Pulmonary artery endothelial cell (primary cell): ENCODE measurements at regions not wholly inside any gene's neighbourhood (a gene's known extent, or its start where the extent isn't known, plus 50 kb on each side); places are given as distances from the start of the nearest gene placed in this dataset.

Experiments
- DNase-seq: peaks from one replicate; pipeline ENCODE4 v3.0.0-alpha.2; 2011; ENCODE audit warnings: low read depth, low spot score

DNA sequence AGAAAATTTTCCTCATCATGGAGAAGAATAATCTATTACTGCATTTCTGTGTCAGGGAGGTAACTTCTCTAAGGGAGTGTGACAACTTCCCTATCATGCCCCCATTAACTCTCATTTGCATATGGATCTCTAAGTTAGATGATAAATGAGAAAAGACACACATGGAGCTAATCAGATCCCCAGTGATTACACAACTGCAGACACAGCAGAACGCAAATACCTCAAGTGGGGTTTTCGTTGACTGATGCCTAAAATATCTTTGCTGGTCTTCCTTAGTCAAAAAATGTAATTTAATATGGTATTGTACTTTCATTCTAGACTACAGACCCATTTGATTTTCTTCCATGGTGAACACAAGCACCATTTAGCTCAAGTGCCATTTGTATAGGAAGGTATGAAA, 630.5 kb downstream of the TBL1XR1 start:
- no peak for DNase-seq

DNA sequence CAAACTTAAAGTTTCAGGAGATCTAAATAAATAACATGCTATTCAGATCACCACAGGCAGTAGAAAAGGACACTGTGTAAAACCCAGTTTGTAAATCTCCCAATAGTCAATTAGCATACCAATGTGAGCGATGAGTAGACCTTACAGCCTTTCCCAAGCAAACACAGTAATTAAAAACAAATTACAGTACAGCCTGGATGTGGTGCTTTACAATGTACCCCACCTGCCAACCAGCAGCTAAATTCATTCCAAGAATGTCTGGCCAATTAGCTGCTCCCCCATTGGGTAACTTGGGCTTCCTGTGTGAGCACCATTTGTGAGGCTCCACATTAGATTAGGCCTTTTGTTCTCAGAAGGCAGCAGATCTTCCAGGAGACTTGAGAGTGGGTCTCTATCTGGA, 635.0 kb downstream of the TBL1XR1 start:
- DNase-seq: no peak

DNA sequence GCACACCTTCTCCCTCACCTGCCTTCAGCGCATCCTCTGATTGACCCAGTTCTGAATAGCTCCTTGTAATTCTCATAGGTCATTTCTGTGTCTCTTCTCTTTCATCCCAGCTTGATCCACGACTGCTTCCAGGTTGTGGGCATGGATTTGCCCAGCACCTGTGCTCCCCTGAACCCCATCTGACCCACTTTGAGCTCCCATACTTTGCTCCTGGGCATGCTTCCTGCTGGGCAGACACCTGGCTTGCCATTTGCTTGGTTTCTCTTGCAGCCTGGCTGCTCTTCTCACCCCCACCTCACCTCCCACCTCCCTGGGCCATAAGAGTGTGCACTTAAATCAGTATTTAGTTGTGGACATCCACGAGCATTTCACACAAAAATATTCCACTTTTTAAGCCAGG, 635.5 kb downstream of the TBL1XR1 start:
- no peak for DNase-seq

- DNase-seq: no peak
Observed at GRCh38 chr3:176554791-176555654, 642.3 kb downstream of the TBL1XR1 start.

GRCh38 chr3:176554264-176554663, 643.0 kb downstream of the TBL1XR1 start:
- no peak for DNase-seq

GRCh38 chr3:176526942-176527341, 670.3 kb downstream of the TBL1XR1 start:
- no peak for DNase-seq

- DNase-seq: no peak
Observed at GRCh38 chr3:176526225-176526624, 671.1 kb downstream of the TBL1XR1 start.

DNA sequence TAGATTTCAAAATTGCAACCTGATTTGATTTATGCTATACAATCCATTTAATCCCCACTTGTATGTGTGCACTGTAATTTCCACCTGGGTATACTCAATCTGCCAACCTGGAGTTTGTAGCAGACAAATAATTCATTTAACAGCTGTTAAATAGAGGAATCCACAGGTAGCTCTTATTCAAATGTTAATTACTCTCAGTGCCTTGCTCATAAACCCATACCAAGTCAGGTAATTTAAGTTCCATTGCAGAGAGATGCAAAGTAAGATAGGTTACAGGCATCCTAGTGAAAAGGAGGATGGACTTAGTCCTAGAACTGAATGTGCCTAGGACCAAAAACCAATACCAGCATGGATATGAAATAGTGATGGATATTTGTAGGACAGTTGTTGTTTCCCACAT, 674.2 kb downstream of the TBL1XR1 start:
- DNase-seq: no peak

DNA sequence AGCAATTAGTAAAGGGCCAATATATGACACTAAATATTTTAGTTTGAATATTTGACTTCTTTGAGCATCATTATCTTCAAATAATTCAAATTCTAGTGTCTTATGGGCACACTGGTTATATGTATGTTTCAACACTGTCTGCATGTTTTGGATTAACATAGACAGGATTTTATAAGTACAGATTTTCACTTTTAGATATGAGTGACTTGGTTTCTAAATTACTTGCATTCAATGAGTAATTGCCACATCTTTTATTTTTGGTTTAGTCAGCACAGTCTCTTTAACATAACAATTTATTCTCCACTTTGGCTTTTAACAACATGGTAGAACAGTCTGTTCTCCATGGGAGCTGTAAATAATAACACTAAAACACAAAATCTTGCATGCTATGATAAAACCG, 674.8 kb downstream of the TBL1XR1 start:
- no peak for DNase-seq

DNA sequence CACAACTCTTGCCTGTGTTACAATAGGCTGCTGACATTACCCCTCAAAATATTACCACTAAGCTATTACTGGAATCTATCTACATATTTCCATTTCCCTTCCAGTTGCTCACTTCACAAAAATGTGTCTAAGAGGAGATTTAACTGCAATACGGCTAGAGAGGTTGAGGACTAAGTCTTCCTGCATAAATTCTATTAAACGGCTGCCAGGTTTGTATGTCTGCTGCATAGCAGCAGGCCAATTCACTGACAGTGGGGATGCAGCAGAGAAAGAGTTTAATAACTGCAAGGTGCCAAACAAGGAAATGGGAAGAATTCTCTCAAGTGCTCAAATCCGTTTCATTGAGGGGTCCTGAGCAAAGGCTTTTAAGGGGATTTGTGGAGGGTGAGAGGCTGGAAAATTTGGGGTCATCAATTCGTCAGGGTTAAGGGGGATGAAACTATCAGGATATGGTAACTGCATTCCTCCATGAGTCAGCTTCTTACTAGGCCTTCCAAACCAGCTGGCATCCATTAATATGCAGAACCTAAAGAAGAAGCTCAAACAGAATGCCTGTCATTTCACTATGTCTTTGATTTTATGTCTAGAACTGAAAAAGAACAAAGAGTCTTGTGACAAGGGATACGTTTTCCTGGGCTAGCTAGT, 675.6 kb downstream of the TBL1XR1 start:
- DNase-seq: no peak

DNA sequence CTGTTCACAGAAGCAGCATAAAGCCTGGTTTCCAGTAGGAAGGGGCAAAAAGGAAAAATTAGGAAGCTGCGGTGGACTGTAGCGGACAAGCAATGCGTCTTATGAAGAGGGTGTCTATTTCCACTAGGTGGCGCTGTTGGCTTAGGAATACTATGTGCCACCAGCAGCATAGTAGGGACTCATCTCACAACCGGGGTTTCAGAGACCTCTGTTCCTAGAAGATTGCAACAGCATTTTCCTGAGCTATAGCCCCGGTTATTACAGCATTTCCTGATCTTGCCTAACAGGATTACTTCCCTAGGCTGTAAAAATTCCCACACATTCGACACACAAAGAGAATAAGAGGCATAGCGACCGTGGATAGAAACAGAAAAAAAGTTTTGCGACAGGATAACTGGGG, 683.0 kb downstream of the TBL1XR1 start:
- DNase-seq: peak; percentile 26

- DNase-seq: no peak
Observed at GRCh38 chr3:176513604-176514003, 683.7 kb downstream of the TBL1XR1 start.

DNA sequence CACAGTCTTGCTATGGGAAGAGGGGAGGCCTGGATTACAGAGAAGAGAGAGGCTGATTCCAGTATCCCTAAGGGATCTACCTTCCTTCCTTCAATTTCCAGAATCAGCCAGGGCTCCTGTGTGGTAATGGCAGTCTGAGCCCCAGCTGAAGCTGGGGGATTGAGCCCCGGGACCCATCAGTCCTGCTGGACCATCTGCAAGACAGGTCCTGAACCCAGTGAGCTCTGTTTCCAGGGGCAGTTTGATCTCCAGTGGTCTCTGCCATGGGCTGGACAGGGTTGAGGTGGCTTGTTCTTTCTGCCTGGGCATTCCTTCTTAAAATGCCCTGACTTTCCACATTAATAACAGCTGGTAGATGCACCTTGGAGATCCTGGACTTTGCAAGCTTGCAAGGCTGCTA, 685.2 kb downstream of the TBL1XR1 start:
- DNase-seq: no peak

GRCh38 chr3:176510097-176510496, 687.2 kb downstream of the TBL1XR1 start:
- no peak for DNase-seq

DNA sequence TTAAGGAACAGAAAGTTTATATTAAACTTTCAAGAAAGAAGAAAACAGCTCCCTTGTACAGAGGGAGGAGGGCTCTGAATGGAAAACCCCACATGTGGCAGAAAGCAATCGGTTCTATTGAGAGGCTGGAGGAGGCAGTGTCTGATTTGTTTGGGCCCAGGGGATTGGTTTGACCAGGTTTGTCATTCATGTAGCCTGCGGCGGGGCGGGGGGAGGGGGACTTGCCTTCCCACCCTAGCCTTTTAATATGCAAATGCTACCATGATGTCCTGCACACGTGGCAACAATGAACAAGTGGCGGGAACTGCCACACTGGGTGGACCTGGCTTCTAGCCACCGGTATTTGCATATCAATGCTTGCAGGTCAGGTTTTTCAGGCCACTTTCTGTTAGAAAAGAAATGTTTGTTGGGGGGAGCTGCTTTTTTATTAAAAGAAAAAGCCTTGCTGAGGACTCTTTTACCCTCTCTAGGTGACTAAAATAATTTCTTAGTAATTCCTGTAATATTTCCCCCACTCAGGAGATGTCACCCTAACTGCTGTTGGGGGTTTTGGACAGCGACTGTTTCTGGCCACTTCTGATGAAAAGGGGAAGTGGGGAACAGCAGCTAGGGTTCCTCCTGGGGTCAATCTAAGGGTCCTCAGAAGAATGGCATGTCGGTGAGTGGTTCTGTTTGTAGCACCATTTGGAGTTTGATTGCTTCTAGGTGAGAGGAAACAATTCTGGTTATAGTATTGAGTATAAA, 691.2 kb downstream of the TBL1XR1 start:
- no peak for DNase-seq

DNA sequence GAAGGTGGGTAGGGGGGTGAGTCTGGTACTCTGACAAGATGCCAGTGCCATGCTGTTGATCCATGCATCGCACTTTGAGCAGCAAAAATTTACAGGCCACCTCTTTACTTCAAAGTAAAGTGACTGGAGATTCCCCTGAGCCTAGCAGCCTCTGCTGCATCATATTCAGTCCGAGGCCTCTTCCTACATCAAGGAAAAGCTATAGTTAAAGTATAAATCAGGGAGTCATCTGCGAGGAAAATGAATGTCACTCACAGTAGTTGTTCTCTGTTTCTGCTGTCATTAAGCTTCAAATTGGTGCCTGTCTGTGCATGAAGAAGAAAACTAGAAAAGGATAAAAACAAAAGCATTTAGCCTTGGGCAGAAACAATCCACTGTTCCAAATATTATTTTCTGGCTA, 706.2 kb downstream of the TBL1XR1 start:
- no peak for DNase-seq

DNA sequence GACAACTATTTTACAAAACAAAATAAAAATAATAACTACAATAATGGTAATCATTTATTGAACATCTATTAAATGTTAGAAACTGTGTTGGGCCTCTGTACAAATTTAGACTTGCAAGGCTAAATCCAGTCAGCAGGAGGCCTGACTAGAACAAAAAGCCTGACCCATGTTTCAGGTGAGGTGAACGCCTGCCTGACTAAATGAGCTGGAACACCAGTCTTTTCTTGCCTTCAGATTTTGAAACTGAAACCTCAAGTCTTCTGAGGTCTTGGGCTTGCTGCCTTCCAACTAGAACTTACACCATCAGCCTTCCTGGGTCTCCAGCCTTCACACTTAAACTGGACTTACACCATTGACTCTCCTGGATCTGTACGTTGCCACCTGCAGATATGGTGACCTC, 706.9 kb downstream of the TBL1XR1 start:
- no peak for DNase-seq

- DNase-seq: no peak
Observed at GRCh38 chr3:176479248-176479647, 718.0 kb downstream of the TBL1XR1 start.

- DNase-seq: no peak
Observed at GRCh38 chr3:176469694-176470205, 727.5 kb downstream of the TBL1XR1 start.

GRCh38 chr3:176463610-176464009, 733.7 kb downstream of the TBL1XR1 start:
- DNase-seq: no peak

- DNase-seq: no peak
Observed at GRCh38 chr3:176447369-176447768, 749.9 kb downstream of the TBL1XR1 start.

- DNase-seq: no peak
Observed at GRCh38 chr3:176442326-176442725, 755.0 kb downstream of the TBL1XR1 start.
